ENCODE measurements at regions not wholly inside any gene's neighbourhood (a gene's known extent, or its start where the extent isn't known, plus 50 kb on each side); places are given as distances from the start of the nearest gene placed in this dataset.
"Not testable (repeated sequence)": the region's sequence is repeated elsewhere in the genome, so short reads cannot be mapped to it uniquely, and the experiment has no call there.

DNA sequence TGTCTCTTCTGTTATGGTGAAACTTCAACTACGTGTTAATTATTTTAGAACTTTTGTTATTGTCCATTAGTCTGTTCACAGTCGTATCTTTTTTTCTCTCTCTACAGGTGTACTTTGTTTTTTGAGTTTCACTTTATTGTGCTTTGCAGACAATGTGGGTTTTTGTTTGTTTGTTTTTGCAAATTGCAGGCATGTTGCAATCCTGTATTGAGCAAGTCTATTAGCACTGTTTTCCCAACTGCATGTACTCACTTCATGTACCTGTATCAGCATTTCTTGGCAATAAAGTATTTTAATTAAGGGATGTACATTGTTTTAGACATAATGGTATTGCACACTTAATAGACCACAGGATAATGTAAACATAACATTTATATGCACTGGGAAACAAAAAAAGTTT lies 99.1 kb upstream of the FAM110C start:
- DNase-seq (ENCODE audit: low read depth): no peak
- Histone ChIP-seq H3K36me3 (ENCODE audit: control insufficient read depth, insufficient read depth, low read length) (no peaks in the 10 kb centered on the region), H3K27me3 (ENCODE audit: control insufficient read depth, insufficient read depth, low read length) (no peaks in the 10 kb centered on the region), H3K4me3 (ENCODE audit: low read depth, low read length) (no peak overlapping the region)
- TF ChIP-seq, protein P1, sequence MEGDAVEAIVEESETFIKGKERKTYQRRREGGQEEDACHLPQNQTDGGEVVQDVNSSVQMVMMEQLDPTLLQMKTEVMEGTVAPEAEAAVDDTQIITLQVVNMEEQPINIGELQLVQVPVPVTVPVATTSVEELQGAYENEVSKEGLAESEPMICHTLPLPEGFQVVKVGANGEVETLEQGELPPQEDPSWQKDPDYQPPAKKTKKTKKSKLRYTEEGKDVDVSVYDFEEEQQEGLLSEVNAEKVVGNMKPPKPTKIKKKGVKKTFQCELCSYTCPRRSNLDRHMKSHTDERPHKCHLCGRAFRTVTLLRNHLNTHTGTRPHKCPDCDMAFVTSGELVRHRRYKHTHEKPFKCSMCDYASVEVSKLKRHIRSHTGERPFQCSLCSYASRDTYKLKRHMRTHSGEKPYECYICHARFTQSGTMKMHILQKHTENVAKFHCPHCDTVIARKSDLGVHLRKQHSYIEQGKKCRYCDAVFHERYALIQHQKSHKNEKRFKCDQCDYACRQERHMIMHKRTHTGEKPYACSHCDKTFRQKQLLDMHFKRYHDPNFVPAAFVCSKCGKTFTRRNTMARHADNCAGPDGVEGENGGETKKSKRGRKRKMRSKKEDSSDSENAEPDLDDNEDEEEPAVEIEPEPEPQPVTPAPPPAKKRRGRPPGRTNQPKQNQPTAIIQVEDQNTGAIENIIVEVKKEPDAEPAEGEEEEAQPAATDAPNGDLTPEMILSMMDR (IDR thresholded peaks at IDR 0.05; ENCODE audit: insufficient read depth, low read length, poor library complexity, severe bottlenecking): no peak

DNA sequence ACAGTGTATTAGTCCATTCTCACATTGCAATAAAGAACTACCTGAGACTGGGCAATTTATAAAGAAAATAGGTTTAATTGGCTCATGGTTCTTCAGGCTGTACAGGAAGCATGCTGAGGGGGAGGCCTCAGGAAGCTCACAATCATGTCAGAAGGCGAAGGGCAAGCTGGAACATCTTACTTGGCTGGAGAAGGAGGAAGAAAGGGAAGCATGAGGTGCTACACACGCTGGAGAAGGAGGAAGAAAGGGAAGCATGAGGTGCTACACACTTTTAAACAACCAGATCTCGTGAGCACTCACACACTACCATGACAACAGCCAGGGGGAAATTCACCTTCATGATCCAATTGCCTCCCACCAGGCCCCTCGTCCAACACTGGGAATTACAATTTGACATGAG lies 95.3 kb upstream of the FAM110C start:
- H3K27me3 ChIP-seq (ENCODE audit: control insufficient read depth, insufficient read depth, low read length): peaks cover 1% of the 10 kb centered on the region
- TF ChIP-seq, protein P1 (IDR thresholded peaks at IDR 0.05; ENCODE audit: insufficient read depth, low read length, poor library complexity, severe bottlenecking): no peak
- DNase-seq (ENCODE audit: low read depth): no peak
- H3K36me3 ChIP-seq (ENCODE audit: control insufficient read depth, insufficient read depth, low read length): no peaks in the 10 kb centered on the region
- no peak overlapping the region for H3K4me3 ChIP-seq (ENCODE audit: low read depth, low read length)

DNA sequence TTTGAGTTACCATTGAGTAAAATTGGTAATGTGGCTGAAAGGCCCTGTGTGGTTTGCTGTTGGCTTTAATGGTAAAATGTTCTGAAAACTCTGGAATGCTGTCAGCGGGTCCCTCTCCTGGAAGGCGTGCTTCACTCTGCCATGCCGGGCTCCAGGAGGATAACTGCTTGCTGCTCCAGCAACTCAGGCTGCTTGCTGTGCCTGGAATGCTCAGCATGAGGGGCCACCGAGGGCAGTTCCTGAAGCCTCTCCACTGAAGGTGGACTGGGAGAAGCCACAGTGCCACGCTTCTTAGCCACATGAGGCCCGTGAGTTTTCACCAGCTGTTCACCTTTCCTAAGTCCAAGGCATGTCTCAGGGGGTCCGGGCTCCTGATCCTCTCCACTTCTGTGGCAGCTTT lies 90.4 kb upstream of the FAM110C start:
- DNase-seq (ENCODE audit: low read depth): no peak
- peaks cover 2% of the 10 kb centered on the region for H3K27me3 ChIP-seq (ENCODE audit: control insufficient read depth, insufficient read depth, low read length)
- no peak overlapping the region for H3K4me3 ChIP-seq (ENCODE audit: low read depth, low read length)
- no peaks in the 10 kb centered on the region for H3K36me3 ChIP-seq (ENCODE audit: control insufficient read depth, insufficient read depth, low read length)
- TF ChIP-seq, protein P1 (IDR thresholded peaks at IDR 0.05; ENCODE audit: insufficient read depth, low read length, poor library complexity, severe bottlenecking): no peak

DNA sequence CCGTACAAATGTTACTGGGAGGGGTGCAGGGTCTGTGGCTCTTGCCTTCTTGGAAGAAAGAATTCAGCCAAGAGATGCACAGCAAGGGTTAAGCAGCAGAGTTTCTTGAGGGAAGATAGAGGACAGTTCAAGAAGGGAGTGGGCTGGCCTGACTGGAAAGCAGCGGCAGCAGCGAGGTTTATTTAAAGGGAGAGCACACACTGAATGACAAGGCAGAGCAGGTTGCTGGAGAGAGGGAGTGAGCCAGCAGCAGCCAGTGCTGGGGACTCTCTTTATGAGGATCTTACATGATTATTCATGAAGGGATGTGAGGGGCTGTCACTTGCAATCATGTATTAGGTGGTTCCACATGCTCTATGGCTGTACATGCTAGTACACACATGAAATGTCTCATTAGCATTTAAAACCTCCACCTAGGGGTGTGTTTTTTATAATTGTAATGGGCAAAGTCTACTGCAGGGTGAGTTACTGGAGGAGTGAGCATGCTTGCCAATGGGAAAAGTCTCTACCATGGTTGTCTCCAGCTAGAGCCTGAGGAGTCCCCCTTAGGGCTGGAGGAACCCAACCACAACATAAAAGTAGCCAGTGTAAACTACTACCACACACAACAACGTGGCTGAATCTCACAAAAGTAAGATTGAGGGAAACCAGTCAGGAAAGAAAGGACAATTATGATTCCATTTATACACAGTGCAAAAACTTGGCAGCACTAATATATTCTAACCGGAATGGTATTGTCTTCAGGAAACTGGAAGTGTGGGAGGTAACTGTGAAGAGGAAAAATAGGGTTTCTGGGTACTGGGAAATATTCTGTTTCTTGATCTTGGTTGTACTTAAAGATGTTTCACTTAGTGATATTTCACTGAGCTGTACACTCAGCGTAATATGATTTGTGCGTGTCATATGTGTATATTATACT lies 87.6 kb upstream of the FAM110C start:
- TF ChIP-seq, protein P1 (IDR thresholded peaks at IDR 0.05; ENCODE audit: insufficient read depth, low read length, poor library complexity, severe bottlenecking): no peak
- no peak for DNase-seq (ENCODE audit: low read depth)
- Histone ChIP-seq H3K36me3 (ENCODE audit: control insufficient read depth, insufficient read depth, low read length) (no peaks in the 10 kb centered on the region), H3K4me3 (ENCODE audit: low read depth, low read length) (no peak overlapping the region), H3K27me3 (ENCODE audit: control insufficient read depth, insufficient read depth, low read length) (peaks cover 2% of the 10 kb centered on the region)

DNA sequence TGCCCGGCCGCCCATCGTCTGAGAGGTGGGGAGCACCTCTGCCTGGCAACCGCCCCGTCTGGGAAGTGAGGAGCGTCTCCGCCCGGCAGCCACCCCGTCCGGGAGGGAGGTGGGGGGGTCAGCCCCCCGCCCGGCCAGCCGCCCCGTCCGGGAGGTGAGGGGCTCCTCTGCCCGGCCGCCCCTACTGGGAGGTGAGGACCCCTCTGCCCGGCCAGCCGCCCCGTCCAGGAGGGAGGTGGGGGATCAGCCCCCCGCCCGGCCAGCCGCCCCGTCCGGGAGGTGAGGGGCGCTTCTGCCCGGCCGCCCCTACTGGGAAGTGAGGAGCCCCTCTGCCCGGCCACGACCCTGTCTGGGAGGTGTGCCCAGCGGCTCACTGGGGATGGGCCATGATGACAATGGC lies 80.5 kb upstream of the FAM110C start:
- H3K4me3 ChIP-seq (ENCODE audit: low read depth, low read length); H3K27me3 ChIP-seq (ENCODE audit: control insufficient read depth, insufficient read depth, low read length); DNase-seq (ENCODE audit: low read depth): not testable (repeated sequence)

DNA sequence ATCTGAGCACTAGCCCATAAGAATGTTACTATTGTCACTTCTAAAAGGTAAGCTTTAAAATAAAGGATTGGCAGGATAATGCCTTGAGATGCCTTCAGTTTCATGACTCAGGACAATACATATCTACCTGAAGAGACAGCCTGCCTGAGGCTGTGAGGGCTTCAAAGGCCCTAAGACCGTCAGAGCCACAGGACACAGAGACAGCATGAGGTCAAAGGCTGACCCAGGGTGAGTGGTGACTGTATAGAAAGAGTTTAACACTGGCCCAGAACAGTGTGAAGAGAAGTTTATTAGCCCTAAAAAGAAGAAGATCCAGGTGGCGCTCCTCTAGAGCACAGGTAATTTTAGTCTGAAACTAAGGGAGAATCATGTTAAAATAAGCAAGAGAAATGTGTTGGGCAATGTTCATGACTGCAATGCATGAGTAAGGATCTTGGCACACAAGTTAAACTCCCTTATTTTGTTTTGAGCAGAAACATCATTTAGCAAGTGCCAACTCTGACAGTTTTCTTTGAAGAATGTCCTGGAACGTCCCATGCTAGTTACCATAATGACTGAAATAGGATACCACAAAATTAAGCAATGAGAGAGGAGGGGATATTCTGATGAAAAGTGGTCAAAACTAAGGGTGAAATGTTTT lies 78.1 kb upstream of the FAM110C start:
- Histone ChIP-seq H3K36me3 (ENCODE audit: control insufficient read depth, insufficient read depth, low read length) (no peaks in the 10 kb centered on the region), H3K4me3 (ENCODE audit: low read depth, low read length) (no peak overlapping the region), H3K27me3 (ENCODE audit: control insufficient read depth, insufficient read depth, low read length) (no peaks in the 10 kb centered on the region)
- no peak for DNase-seq (ENCODE audit: low read depth)
- TF ChIP-seq, protein P1 (IDR thresholded peaks at IDR 0.05; ENCODE audit: insufficient read depth, low read length, poor library complexity, severe bottlenecking): no peak

More for the DNA sequence above, 80.5 kb upstream of the FAM110C start:
- not testable (repeated sequence) for H3K36me3 ChIP-seq (ENCODE audit: control insufficient read depth, insufficient read depth, low read length)

Data from kidney epithelial cell (primary cell).